ENCODE measurements at regions not wholly inside any gene's neighbourhood (a gene's known extent, or its start where the extent isn't known, plus 50 kb on each side); places are given as distances from the start of the nearest gene placed in this dataset.

DNA sequence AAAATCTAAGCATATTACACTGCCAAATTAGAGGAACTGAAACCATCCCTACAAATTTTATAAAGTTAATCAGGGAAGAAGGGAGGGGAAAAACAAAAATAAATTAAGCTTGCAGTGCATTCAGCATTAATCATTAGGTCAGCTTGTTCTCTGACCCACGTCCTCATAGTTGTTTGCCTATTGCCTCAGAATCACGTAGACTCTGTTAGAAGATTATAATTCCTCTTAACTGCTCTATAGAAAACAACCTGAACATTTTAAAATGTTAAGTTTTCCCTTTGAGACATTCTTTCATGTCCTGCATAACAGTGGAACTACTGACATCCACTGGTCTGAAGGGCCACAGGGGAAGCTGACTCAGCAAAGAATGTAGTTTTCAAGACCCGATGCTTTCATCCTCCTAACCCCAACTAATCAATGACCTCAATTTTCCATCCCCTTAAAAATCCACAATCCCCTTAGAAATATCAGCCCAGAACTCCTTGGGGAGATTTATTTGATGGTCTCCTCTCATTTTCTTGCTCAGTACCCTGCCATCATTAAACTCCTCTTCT lies 112.4 kb downstream of the FBXO4 start:
- Histone ChIP-seq H3K79me2 (ENCODE audit: insufficient read depth, low read length) (no peaks in the 10 kb centered on the region), H3K4me2 (ENCODE audit: low read length) (no peak overlapping the region), H3K9ac (ENCODE audit: low read length) (no peak overlapping the region), H2AFZ (ENCODE audit: low read depth, low read length, poor library complexity, severe bottlenecking) (no peak overlapping the region), H3K27ac (ENCODE audit: low read depth, low read length) (no peak overlapping the region), H3K9me3 (ENCODE audit: control insufficient read depth in 1 of 2, insufficient read depth in 1 of 2, low read depth in 1 of 2, low read length in 2 of 2) (no peaks in the 10 kb centered on the region), H3K27me3 (ENCODE audit: insufficient read depth, low read length) (peaks cover 29% of the 10 kb centered on the region), H3K4me1 (ENCODE audit: control insufficient read depth in 1 of 2, insufficient read depth in 2 of 2, low read length in 2 of 2) (no peaks in the 10 kb centered on the region), H3K4me3 (replicated peaks in 1 of 2; ENCODE audit: low read depth in 1 of 2, low read length in 2 of 2) (no peak overlapping the region), H4K20me1 (ENCODE audit: insufficient read depth) (no peaks in the 10 kb centered on the region), H3K9me2 (ENCODE audit: insufficient read depth) (no peaks in the 10 kb centered on the region), H3K36me3 (ENCODE audit: control insufficient read depth in 1 of 2, insufficient read depth in 2 of 2, low read length in 2 of 2) (no peaks in the 10 kb centered on the region)
- ChIA-PET CTCF (no interaction called here), POLR2A (no interaction called here), RAD21 (ENCODE audit: low non-redundant PET in 1 of 2, low total read pairs in 2 of 2, uncharacterized antibody in 2 of 2, unreplicated experiment in 2 of 2) (no interaction called here)
- no TSS peak for BruUV-seq (replicated peaks)
- no peak for ATAC-seq
- TF ChIP-seq SRF (IDR thresholded peaks at IDR 0.05; ENCODE audit: low read depth), result no peak
- no peak for TF ChIP-seq ZNF274 (IDR thresholded peaks at IDR 0.05; ENCODE audit: low read depth, low read length)
- no peak for DNase-seq (ENCODE audit: low read depth, low spot score)
- intact Hi-C loops (cut with micrococcal nuclease), result no loop called here

DNA sequence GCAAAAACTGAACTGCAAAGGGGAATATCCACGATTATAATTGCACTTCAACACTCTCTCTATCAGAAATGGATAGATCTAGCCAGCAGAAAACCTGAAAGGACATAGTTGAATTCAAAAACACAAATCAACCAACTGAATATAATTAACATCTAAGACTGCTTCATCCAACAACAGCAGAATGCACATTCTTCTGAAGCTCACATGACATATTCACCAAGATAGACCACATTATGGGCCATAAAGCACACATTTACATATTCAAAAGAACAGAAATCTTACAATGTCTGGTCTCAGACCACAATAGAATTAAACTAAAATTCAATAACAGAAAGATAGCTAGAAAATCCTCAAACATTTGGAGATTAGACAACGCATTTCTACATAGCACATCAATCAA lies 118.3 kb downstream of the FBXO4 start:
- CTCF ChIA-PET, result no interaction called here

More for the DNA sequence above, 118.3 kb downstream of the FBXO4 start:
- Histone ChIP-seq H3K79me2 (ENCODE audit: insufficient read depth, low read length) (no peaks in the 10 kb centered on the region), H3K4me3 (replicated peaks in 1 of 2; ENCODE audit: low read depth in 1 of 2, low read length in 2 of 2) (no peak overlapping the region), H4K20me1 (ENCODE audit: insufficient read depth) (no peaks in the 10 kb centered on the region), H2AFZ (ENCODE audit: low read depth, low read length, poor library complexity, severe bottlenecking) (no peak overlapping the region), H3K9me3 (ENCODE audit: control insufficient read depth in 1 of 2, insufficient read depth in 1 of 2, low read depth in 1 of 2, low read length in 2 of 2) (no peaks in the 10 kb centered on the region), H3K27ac (ENCODE audit: low read depth, low read length) (no peak overlapping the region), H3K27me3 (ENCODE audit: insufficient read depth, low read length) (peaks cover 32% of the 10 kb centered on the region), H3K36me3 (ENCODE audit: control insufficient read depth in 1 of 2, insufficient read depth in 2 of 2, low read length in 2 of 2) (no peaks in the 10 kb centered on the region), H3K4me1 (ENCODE audit: control insufficient read depth in 1 of 2, insufficient read depth in 2 of 2, low read length in 2 of 2) (no peaks in the 10 kb centered on the region), H3K4me2 (ENCODE audit: low read length) (no peak overlapping the region), H3K9me2 (ENCODE audit: insufficient read depth) (no peaks in the 10 kb centered on the region), H3K9ac (ENCODE audit: low read length) (no peak overlapping the region)
- DNase-seq (ENCODE audit: low read depth, low spot score), result no peak
- ChIA-PET POLR2A (no interaction called here), RAD21 (ENCODE audit: low non-redundant PET in 1 of 2, low total read pairs in 2 of 2, uncharacterized antibody in 2 of 2, unreplicated experiment in 2 of 2) (no interaction called here)
- no peak for ATAC-seq
- BruUV-seq (replicated peaks), result no TSS peak
- TF ChIP-seq TCF7L2 (IDR thresholded peaks at IDR 0.05; ENCODE audit: borderline replicate concordance, extremely low read depth, insufficient read depth, insufficient read length) (no peak), SIN3A (IDR thresholded peaks at IDR 0.05; ENCODE audit: low read depth) (no peak), ZFX (IDR thresholded peaks at IDR 0.05) (no peak), SRF (IDR thresholded peaks at IDR 0.05; ENCODE audit: low read depth) (no peak), POLR2AphosphoS5 (IDR thresholded peaks at IDR 0.05; ENCODE audit: low read depth, low read length) (no peak), SP1 (IDR thresholded peaks at IDR 0.05; ENCODE audit: low read depth) (no peak), EZH2 (IDR thresholded peaks at IDR 0.05) (no peak), JUND (IDR thresholded peaks at IDR 0.05) (no peak), ELF1 (IDR thresholded peaks at IDR 0.05; ENCODE audit: borderline replicate concordance, low read depth) (no peak), FOSL1 (IDR thresholded peaks at IDR 0.05; ENCODE audit: low read depth) (no peak), REST (IDR thresholded peaks at IDR 0.05; ENCODE audit: low read depth) (no peak), POLR2A (IDR thresholded peaks at IDR 0.05; ENCODE audit: borderline replicate concordance, extremely low read depth, insufficient read depth, insufficient read length) (no peak), YY1 (IDR thresholded peaks at IDR 0.05; ENCODE audit: extremely low read depth, insufficient replicate concordance, low read depth, low read length) (no peak)
- TF ChIP-seq, protein P1, sequence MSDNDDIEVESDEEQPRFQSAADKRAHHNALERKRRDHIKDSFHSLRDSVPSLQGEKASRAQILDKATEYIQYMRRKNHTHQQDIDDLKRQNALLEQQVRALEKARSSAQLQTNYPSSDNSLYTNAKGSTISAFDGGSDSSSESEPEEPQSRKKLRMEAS (IDR thresholded peaks at IDR 0.05), result no peak
- TF ChIP-seq, protein P2, sequence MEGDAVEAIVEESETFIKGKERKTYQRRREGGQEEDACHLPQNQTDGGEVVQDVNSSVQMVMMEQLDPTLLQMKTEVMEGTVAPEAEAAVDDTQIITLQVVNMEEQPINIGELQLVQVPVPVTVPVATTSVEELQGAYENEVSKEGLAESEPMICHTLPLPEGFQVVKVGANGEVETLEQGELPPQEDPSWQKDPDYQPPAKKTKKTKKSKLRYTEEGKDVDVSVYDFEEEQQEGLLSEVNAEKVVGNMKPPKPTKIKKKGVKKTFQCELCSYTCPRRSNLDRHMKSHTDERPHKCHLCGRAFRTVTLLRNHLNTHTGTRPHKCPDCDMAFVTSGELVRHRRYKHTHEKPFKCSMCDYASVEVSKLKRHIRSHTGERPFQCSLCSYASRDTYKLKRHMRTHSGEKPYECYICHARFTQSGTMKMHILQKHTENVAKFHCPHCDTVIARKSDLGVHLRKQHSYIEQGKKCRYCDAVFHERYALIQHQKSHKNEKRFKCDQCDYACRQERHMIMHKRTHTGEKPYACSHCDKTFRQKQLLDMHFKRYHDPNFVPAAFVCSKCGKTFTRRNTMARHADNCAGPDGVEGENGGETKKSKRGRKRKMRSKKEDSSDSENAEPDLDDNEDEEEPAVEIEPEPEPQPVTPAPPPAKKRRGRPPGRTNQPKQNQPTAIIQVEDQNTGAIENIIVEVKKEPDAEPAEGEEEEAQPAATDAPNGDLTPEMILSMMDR (IDR thresholded peaks at IDR 0.05 in 2 of 3, conservative IDR thresholded peaks at IDR 0.05 in 1 of 3; ENCODE audit: borderline replicate concordance in 1 of 3, insufficient read depth in 1 of 3, low read depth in 2 of 3, low read length in 2 of 3), result no peak
- intact Hi-C loops (cut with micrococcal nuclease), result no loop called here
